OCI-LY1 (cell line): ENCODE measurements at regions not wholly inside any gene's neighbourhood (a gene's known extent, or its start where the extent isn't known, plus 50 kb on each side); places are given as distances from the start of the nearest gene placed in this dataset.

Source experiments
- H2AFZ ChIP-seq: fragments of 200-600 bp; sonication (generic), shearing (Covaris generic); 2 replicates; pipeline ENCODE4 v1.6.0; 2014; ENCODE audit warnings: antibody characterized with exemption, mild to moderate bottlenecking, low read length
- H3F3A ChIP-seq: fragments of 200-600 bp; sonication (generic), shearing (Covaris generic); 2 replicates; pipeline ENCODE4 v1.6.0; 2014; ENCODE audit warnings: mild to moderate bottlenecking, antibody characterized with exemption, low read length, moderate library complexity; ENCODE audit not compliant: insufficient read depth
- H3K27ac ChIP-seq: fragments of 200-600 bp; sonication (generic); 2 replicates; pipeline ENCODE4 v1.5.1; 2014; ENCODE audit warnings: low read length, mixed run types, mild to moderate bottlenecking, low read depth; ENCODE audit not compliant: poor library complexity, severe bottlenecking
- H3K27me3 ChIP-seq: fragments of 200-600 bp; sonication (generic); 2 replicates; pipeline ENCODE4 v1.6.0; 2014; ENCODE audit warnings: antibody characterized with exemption, mild to moderate bottlenecking, low read length, moderate library complexity; ENCODE audit not compliant: insufficient read depth
- H3K36me3 ChIP-seq: fragments of 200-600 bp; sonication (generic); 2 replicates; pipeline ENCODE4 v1.6.1; 2014; ENCODE audit warnings: mild to moderate bottlenecking, antibody characterized with exemption, low read length, moderate library complexity, mixed read lengths; ENCODE audit not compliant: insufficient read depth
- H3K4me1 ChIP-seq: fragments of 200-600 bp; sonication (generic); 2 replicates; pipeline ENCODE4 v1.5.1; 2014; ENCODE audit warnings: mild to moderate bottlenecking, low read length, moderate library complexity; ENCODE audit not compliant: insufficient read depth, severe bottlenecking
- H3K4me2 ChIP-seq: fragments of 200-600 bp; sonication (generic), shearing (Covaris generic); 2 replicates; pipeline ENCODE4 v1.6.1; 2014; ENCODE audit warnings: low read length
- H3K4me3 ChIP-seq: fragments of 200-600 bp; sonication (generic); 2 replicates; pipeline ENCODE4 v1.5.1; 2014; ENCODE audit warnings: low read length, low read depth, mild to moderate bottlenecking, mixed read lengths; ENCODE audit not compliant: poor library complexity, severe bottlenecking
- H3K79me2 ChIP-seq: fragments of 200-600 bp; shearing (Covaris generic); 2 replicates; pipeline ENCODE4 v1.6.1; 2016; ENCODE audit warnings: mixed run types, low read length, mixed read lengths; ENCODE audit not compliant: insufficient read depth
- H3K9ac ChIP-seq: fragments of 200-600 bp; sonication (generic), shearing (Covaris generic); 2 replicates; pipeline ENCODE4 v1.6.1; 2014; ENCODE audit warnings: mild to moderate bottlenecking, low read length, mixed read lengths
- H3K9me2 ChIP-seq: fragments of 200-600 bp; sonication (generic), shearing (Covaris generic); 2 replicates; pipeline ENCODE4 v1.6.1; 2014; ENCODE audit warnings: low read depth, mild to moderate bottlenecking, low read length, mixed read lengths
- H3K9me3 ChIP-seq: fragments of 200-600 bp; shearing (Covaris generic); 2 replicates; pipeline ENCODE4 v1.6.1; 2014; ENCODE audit warnings: low read length, mixed read lengths
- H4K20me1 ChIP-seq: fragments of 200-600 bp; sonication (generic), shearing (Covaris generic); 2 replicates; pipeline ENCODE4 v1.6.0; 2016; ENCODE audit warnings: mild to moderate bottlenecking, low read length; ENCODE audit not compliant: insufficient read depth
- EZH2 ChIP-seq: fragments of 200-600 bp; sonication (generic), shearing (Covaris generic); IDR thresholded peaks from 2 replicates; pipeline ENCODE4 v1.8.0; 2017; ENCODE audit warnings: borderline replicate concordance, mixed run types, mild to moderate bottlenecking, antibody characterized with exemption, low read length, moderate library complexity, mixed read lengths
- TF ChIP-seq, protein P1 (sequence below): fragments of 200-600 bp; sonication (generic), shearing (Covaris generic); IDR thresholded peaks from 2 replicates; pipeline ENCODE4 v1.5.1; 2017; ENCODE audit warnings: mild to moderate bottlenecking, antibody characterized with exemption, low read length, moderate library complexity, mixed read lengths

DNA sequence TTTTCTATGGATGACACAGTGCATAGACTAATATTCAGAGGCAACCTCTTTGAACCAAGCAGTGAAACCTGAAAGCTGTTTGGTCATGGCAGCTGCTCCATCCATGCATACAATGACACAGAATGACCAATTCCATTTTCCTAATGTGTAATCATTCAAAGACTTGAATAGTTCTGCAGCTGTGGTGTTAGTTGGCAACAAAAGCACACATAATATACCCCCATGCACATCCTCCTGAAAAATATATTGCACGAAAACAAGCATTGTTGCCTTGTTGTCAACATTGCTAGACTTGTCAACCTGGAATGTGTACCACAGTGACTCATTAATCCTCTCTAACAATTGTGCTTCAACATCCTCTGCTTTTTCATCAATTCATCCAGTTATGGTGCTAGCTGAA, 71.0 kb upstream of the SEMA6A start:
- TF ChIP-seq EZH2: no peak
- TF ChIP-seq, protein P1, sequence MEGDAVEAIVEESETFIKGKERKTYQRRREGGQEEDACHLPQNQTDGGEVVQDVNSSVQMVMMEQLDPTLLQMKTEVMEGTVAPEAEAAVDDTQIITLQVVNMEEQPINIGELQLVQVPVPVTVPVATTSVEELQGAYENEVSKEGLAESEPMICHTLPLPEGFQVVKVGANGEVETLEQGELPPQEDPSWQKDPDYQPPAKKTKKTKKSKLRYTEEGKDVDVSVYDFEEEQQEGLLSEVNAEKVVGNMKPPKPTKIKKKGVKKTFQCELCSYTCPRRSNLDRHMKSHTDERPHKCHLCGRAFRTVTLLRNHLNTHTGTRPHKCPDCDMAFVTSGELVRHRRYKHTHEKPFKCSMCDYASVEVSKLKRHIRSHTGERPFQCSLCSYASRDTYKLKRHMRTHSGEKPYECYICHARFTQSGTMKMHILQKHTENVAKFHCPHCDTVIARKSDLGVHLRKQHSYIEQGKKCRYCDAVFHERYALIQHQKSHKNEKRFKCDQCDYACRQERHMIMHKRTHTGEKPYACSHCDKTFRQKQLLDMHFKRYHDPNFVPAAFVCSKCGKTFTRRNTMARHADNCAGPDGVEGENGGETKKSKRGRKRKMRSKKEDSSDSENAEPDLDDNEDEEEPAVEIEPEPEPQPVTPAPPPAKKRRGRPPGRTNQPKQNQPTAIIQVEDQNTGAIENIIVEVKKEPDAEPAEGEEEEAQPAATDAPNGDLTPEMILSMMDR: no peak
- H3K9ac ChIP-seq: no peak overlapping the region
- no peaks in the 10 kb centered on the region for H3K4me1 ChIP-seq
- no peaks in the 10 kb centered on the region for H3K9me3 ChIP-seq
- no peaks in the 10 kb centered on the region for H3K9me2 ChIP-seq
- H3K27ac ChIP-seq: no peak overlapping the region
- H3K36me3 ChIP-seq: no peaks in the 10 kb centered on the region
- no peak overlapping the region for H2AFZ ChIP-seq
- H3K27me3 ChIP-seq: no peaks in the 10 kb centered on the region
- no peaks in the 10 kb centered on the region for H3F3A ChIP-seq
- H4K20me1 ChIP-seq: no peaks in the 10 kb centered on the region
- H3K79me2 ChIP-seq: no peaks in the 10 kb centered on the region
- H3K4me3 ChIP-seq: no peak overlapping the region
- H3K4me2 ChIP-seq: no peak overlapping the region

DNA sequence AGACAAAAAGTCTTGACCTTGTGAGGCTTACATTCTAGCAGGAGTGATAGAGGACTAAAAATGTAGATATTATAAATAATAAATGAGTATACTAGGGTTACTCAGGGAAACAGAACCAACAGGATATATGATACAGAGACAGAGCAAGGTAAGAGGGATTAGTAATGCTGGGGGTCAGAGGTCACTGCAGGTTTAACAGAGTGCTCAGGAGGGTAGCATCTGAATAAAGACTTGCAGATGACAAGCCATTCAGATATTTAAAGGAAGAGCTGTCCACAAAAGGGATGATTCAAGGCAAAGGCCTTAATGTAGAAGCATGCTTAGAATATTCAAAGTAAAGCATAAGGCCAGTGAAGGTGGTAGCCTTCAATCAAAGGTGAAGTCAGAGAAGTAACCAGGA, 65.6 kb upstream of the SEMA6A start:
- H2AFZ ChIP-seq: no peak overlapping the region
- no peak overlapping the region for H3K27ac ChIP-seq
- no peaks in the 10 kb centered on the region for H3K36me3 ChIP-seq
- H3K79me2 ChIP-seq: no peaks in the 10 kb centered on the region
- no peaks in the 10 kb centered on the region for H4K20me1 ChIP-seq
- H3K27me3 ChIP-seq: no peaks in the 10 kb centered on the region
- no peak for TF ChIP-seq EZH2
- TF ChIP-seq, protein P1: no peak
- H3K9ac ChIP-seq: no peak overlapping the region
- H3K9me3 ChIP-seq: no peaks in the 10 kb centered on the region
- no peaks in the 10 kb centered on the region for H3F3A ChIP-seq
- no peak overlapping the region for H3K4me2 ChIP-seq
- no peaks in the 10 kb centered on the region for H3K9me2 ChIP-seq
- no peaks in the 10 kb centered on the region for H3K4me1 ChIP-seq
- H3K4me3 ChIP-seq: no peak overlapping the region

DNA sequence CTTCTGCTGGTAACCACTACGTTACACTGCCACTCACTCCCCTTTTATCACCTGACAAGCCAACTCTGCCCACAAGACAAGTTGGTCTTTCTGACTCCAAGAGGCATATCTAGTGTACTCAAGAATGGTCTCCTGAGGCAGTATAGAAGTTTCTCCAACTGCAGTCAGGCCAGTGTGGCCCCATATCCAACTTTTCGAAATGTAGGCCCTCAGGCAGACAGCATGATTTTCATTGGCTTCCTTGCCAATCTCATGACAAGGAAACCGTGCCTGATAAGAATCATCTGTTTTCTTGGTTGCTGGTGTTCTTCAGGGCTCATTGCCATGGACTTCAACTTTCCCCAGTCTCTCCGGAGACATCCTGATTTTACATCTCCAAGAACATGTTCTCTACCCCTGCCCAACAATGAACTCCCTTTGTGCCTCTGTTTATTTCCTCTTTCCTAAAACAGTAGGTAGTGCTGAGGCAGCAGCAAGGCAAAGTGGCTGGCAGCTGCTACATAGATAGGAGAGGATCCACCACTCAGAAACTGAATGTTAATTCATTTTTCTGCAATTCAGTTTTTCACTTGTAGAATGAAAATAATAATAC, 62.6 kb upstream of the SEMA6A start:
- TF ChIP-seq, protein P1: no peak
- no peak for TF ChIP-seq EZH2
- no peaks in the 10 kb centered on the region for H3K9me3 ChIP-seq
- H3F3A ChIP-seq: no peaks in the 10 kb centered on the region
- no peak overlapping the region for H2AFZ ChIP-seq
- no peaks in the 10 kb centered on the region for H3K36me3 ChIP-seq
- no peaks in the 10 kb centered on the region for H3K9me2 ChIP-seq
- H3K79me2 ChIP-seq: no peaks in the 10 kb centered on the region
- no peak overlapping the region for H3K4me3 ChIP-seq
- H3K27me3 ChIP-seq: no peaks in the 10 kb centered on the region
- H3K4me2 ChIP-seq: no peak overlapping the region
- no peak overlapping the region for H3K27ac ChIP-seq
- no peaks in the 10 kb centered on the region for H4K20me1 ChIP-seq
- H3K4me1 ChIP-seq: no peaks in the 10 kb centered on the region
- no peak overlapping the region for H3K9ac ChIP-seq
